ENCODE measurements at regions not wholly inside any gene's neighbourhood (a gene's known extent, or its start where the extent isn't known, plus 50 kb on each side); places are given as distances from the start of the nearest gene placed in this dataset.

GRCh38 chr18:46252759-46253158, 148.6 kb downstream of the HAUS1 start:
- TF ChIP-seq POLR2A (IDR thresholded peaks at IDR 0.05) (no peak), CTCF (IDR thresholded peaks at IDR 0.05) (no peak)
- peaks cover 0 to 8% (median 0%) of the 10 kb centered on the region in 3 donors for H3K36me3 ChIP-seq
- no peak for DNase-seq
- peaks cover 0 to 11% (median 3%) of the 10 kb centered on the region in 4 donors for H3K4me1 ChIP-seq
- H3K27me3 ChIP-seq: no peaks in the 10 kb centered on the region
- no peaks in the 10 kb centered on the region for H3K9me3 ChIP-seq
- H3K27ac ChIP-seq: no peak overlapping the region
- H3K4me3 ChIP-seq: no peak overlapping the region

- Histone ChIP-seq H3K27me3 (no peaks in the 10 kb centered on the region), H3K4me1 (peaks cover 0 to 11% (median 3%) of the 10 kb centered on the region in 4 donors), H3K9me3 (no peaks in the 10 kb centered on the region), H3K36me3 (peaks cover 0 to 8% (median 0%) of the 10 kb centered on the region in 3 donors), H3K27ac (no peak overlapping the region), H3K4me3 (no peak overlapping the region)
- no peak for DNase-seq
- TF ChIP-seq POLR2A (IDR thresholded peaks at IDR 0.05) (no peak), CTCF (IDR thresholded peaks at IDR 0.05) (no peak)
Observed at GRCh38 chr18:46253498-46253897, 149.3 kb downstream of the HAUS1 start.

DNA sequence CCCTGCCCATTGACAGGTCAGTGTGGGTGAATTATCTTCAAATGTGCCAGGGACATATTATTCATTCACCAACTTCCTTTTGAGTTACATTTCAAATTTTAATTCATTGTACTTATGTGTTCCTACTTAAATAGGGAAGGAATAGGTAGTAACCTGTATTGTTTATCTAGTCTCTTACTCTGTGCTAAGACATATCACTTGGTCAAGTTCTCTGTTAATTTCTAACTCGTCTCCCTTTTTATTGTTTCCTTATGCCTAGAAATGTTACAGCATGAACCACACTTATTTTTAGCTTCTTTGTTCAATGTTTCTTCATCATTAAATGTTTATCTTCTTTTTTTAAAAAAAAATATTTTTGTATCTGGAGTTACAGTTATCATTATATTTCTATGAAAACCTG, 151.9 kb downstream of the HAUS1 start:
- H3K4me1 ChIP-seq: no peaks in the 10 kb centered on the region
- no peak overlapping the region for H3K4me3 ChIP-seq
- TF ChIP-seq POLR2A (IDR thresholded peaks at IDR 0.05) (no peak), CTCF (IDR thresholded peaks at IDR 0.05) (no peak)
- H3K9me3 ChIP-seq: no peaks in the 10 kb centered on the region
- DNase-seq: no peak
- peaks cover 0 to 8% (median 0%) of the 10 kb centered on the region in 3 donors for H3K36me3 ChIP-seq
- no peaks in the 10 kb centered on the region for H3K27me3 ChIP-seq
- no peak overlapping the region for H3K27ac ChIP-seq

DNA sequence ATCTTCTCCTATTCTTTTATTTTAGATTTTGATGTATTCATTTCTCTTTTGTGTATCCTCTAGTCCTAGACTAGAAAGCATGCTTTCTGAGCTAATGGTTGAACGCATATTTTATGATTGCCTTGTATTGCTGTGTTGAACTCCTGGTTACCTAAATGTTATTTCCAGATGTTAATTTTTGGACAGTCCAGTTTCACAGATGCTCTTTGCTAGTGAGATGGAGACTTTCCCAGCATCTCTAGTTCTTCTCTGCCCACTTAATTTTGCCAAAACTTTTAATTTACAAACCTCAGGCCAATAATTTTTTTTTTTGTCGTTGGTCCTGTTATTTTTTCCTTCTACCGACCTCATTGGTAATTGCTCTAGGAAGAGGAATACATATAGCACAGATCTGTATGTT, 153.2 kb downstream of the HAUS1 start:
- Histone ChIP-seq H3K27ac (no peak overlapping the region), H3K4me3 (no peak overlapping the region), H3K4me1 (no peaks in the 10 kb centered on the region), H3K27me3 (no peaks in the 10 kb centered on the region), H3K36me3 (peaks cover 0 to 8% (median 0%) of the 10 kb centered on the region in 3 donors), H3K9me3 (no peaks in the 10 kb centered on the region)
- DNase-seq: no peak
- TF ChIP-seq POLR2A (IDR thresholded peaks at IDR 0.05): no peak

- TF ChIP-seq POLR2A (IDR thresholded peaks at IDR 0.05) (no peak), CTCF (IDR thresholded peaks at IDR 0.05) (no peak)
- Histone ChIP-seq H3K4me1 (no peaks in the 10 kb centered on the region), H3K27ac (peak overlapping the region in 1 of 4 donors; percentile 16), H3K4me3 (no peak overlapping the region), H3K27me3 (no peaks in the 10 kb centered on the region), H3K36me3 (peaks cover 0 to 19% (median 0%) of the 10 kb centered on the region in 3 donors), H3K9me3 (no peaks in the 10 kb centered on the region)
- DNase-seq: no peak
Observed at GRCh38 chr18:46260016-46260878, 156.1 kb downstream of the HAUS1 start.

GRCh38 chr18:46260879-46261143, 156.6 kb downstream of the HAUS1 start:
- Histone ChIP-seq H3K9me3 (no peaks in the 10 kb centered on the region), H3K4me3 (no peak overlapping the region), H3K4me1 (no peaks in the 10 kb centered on the region), H3K27me3 (no peaks in the 10 kb centered on the region), H3K27ac (peak overlapping the region in 1 of 4 donors; percentile 16), H3K36me3 (peaks cover 0 to 21% (median 0%) of the 10 kb centered on the region in 3 donors)
- TF ChIP-seq CTCF (IDR thresholded peaks at IDR 0.05): no peak
- TF ChIP-seq POLR2A (IDR thresholded peaks at IDR 0.05): no peak
- DNase-seq: no peak

Data from Peyer's patch (tissue), 4 donors.